GM21737 (cell line): ENCODE measurements at regions not wholly inside any gene's neighbourhood (a gene's known extent, or its start where the extent isn't known, plus 50 kb on each side); places are given as distances from the start of the nearest gene placed in this dataset.
A peak's percentile ranks its signal among the peaks of the same experiment; 100 is the strongest.
"Not testable (repeated sequence)": the region's sequence is repeated elsewhere in the genome, so short reads cannot be mapped to it uniquely, and the experiment has no call there.

Experiments used
- ATAC-seq: cut with Tn5 transposase; IDR thresholded peaks from one replicate; pipeline ENCODE4 v1.9.1; 2021; ENCODE audit warnings: mild to moderate bottlenecking, moderate library complexity; ENCODE audit not compliant: unreplicated experiment

GRCh38 chr2:183456177-183456576 lies 331.9 kb downstream of the NUP35 start:
- ATAC-seq = no peak

DNA sequence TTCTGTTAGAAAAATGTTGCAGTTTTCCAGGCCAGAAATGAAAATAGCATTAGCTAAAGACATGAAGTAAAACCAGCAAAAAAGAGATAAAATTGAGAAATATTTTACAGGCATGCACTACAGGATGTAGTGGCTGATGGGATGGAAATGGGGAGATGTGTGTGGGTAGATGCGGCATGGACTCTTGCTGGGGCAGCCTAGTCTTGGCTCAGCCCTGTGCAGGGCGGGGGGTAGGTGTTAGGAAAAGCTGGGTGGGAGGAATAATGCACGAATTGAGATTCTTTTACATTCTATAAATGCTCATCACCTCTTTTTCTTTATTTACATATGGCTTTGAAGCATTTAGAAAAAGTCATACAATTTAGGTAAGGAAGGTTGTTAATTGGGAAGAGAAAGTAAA lies 334.2 kb downstream of the NUP35 start:
- no peak for ATAC-seq

GRCh38 chr2:183459466-183459865 lies 335.2 kb downstream of the NUP35 start:
- ATAC-seq = no peak

GRCh38 chr2:183463821-183464220 lies 339.6 kb downstream of the NUP35 start:
- ATAC-seq = no peak

GRCh38 chr2:183465048-183465447 lies 340.8 kb downstream of the NUP35 start:
- no peak for ATAC-seq

- no peak for ATAC-seq
These were observed 350.9 kb downstream of the NUP35 start for GRCh38 chr2:183474912-183475695.

DNA sequence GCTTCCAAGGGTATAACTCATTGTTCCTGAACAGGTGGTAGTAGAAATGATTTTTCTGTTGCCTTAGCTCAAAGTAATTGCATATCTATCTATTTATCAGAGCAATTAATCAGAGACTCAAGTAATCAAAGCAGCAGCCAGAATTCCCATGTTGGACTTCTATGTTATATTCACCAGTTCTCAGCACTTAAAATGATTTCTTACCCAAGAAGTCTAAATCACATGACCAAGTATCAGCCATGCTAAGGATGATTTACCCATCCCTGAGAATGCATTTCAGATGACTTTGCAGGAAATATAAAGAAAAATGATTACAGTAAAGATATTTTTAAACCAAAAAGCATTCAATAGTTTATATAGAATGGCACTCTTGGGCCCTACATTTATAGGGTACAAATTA lies 352.2 kb downstream of the NUP35 start:
- no peak for ATAC-seq

GRCh38 chr2:183477296-183477695 lies 353.1 kb downstream of the NUP35 start:
- no peak for ATAC-seq

DNA sequence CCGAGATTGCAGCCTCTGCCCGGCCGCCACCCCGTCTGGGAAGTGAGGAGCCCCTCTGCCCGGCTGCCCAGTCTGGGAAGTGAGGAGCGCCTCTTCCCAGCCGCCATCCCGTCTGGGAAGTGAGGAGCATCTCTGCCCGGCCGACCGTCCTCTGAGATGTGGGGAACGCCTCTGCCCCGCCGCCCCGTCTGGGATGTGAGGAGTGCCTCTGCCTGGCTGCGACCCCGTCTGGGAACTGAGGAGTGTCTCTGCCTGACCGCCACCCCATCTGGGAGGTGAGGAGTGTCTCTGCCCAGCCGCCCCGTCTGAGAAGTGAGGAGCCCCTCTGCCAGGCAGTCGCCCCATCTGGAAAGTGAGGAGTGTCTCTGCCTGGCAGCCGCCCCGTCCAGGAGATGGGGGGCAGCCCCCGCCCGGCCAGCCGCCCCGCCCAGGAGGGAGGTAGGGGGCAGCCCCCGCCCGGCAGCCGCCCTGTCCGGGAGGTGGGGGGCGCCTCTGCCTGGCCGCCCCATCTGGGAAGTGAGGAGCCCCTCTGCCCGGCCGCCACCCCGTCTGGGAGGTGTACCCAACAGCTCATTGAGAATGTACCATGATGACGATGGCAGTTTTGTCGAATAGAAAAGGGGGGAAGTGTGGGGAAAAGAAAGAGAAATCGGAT lies 354.8 kb downstream of the NUP35 start:
- ATAC-seq = not testable (repeated sequence)

DNA sequence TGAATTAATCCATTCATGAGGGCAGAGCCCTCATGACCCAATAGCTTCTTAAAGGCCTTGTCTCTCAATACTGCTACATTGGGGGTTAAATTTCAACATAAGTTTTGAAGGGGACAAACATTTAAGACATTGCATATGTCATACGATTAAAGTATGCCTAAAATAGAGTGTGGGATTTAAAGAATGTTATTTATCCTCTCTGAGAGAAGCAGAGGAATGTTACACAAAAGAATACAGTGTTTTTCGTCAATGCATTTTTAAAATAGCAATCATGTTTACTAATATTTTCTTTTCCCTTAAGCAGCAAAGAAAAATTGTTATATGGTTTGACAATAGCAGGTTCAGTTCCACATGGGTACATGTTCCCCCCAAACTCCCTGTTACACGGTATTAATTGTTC lies 363.1 kb downstream of the NUP35 start:
- ATAC-seq = no peak

- no peak for ATAC-seq
These were observed 364.2 kb downstream of the NUP35 start for GRCh38 chr2:183488421-183488820.

GRCh38 chr2:183490489-183490888 lies 366.2 kb downstream of the NUP35 start:
- ATAC-seq = no peak

- no peak for ATAC-seq
These were observed 366.7 kb downstream of the NUP35 start for GRCh38 chr2:183490914-183491313.

DNA sequence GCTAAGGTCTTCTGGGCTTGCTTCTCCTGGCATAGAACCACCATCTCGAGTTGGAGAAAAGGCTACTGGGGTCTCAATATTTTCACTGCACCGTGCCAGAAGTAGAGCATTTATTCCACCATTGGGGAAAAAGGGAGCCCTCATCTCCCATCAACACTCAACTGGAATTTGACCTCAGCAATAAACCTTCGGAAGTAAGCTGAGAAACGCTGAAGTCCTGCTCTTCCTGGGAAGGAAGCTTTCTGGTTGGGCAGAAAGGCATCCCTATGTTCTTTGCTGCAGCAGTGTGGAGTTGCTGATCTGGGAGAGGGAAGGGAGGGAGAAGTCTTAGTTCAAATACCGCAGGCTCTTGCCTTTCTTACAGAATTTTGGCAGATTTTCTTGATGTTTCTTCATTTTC lies 368.8 kb downstream of the NUP35 start:
- no peak for ATAC-seq

GRCh38 chr2:183495079-183495478 lies 370.8 kb downstream of the NUP35 start:
- no peak for ATAC-seq

GRCh38 chr2:183495589-183496267 lies 371.5 kb downstream of the NUP35 start:
- peak; percentile 96 for ATAC-seq

DNA sequence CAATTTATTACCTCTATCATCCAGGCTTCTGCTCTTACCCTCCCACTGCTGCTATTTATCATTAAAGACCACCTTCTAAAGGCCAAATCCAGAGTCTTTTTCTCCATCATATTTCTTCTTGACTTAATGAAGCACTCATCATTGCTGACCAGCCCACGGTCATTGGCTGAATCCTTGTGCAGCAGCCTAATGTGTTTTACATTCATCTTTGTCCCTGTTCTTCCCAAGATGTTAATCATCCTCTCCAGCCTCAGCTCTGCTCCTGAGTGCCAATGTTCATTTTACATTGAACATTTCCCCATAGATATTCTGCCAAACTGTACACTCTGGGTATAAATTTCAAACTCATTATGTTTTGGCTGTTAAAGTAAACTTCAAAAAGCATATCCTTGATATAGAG lies 373.6 kb downstream of the NUP35 start:
- no peak for ATAC-seq

- ATAC-seq = peak; percentile 80
These were observed 381.7 kb downstream of the NUP35 start for GRCh38 chr2:183505911-183506310.

DNA sequence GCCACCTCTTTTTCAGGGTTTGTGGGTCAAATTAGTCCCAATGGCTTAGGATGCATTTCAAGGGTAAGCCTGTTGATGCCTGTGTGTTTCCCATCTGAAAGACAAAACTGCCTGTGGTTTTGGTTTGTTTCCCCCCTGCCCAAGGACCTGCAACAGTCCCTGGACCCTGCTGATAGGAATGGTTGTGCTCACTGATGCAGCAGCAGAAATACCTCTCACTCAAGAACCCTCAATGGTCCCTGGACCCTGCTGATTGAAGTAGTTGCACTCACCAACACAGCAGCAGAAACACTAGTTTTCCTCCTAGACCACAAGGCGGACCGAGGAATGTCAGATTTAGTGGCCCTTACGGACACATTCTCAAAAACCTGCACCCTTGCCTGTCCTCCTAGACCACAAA lies 386.9 kb downstream of the NUP35 start:
- ATAC-seq = no peak

GRCh38 chr2:183519371-183520056 lies 395.3 kb downstream of the NUP35 start:
- ATAC-seq = no peak

GRCh38 chr2:183521911-183522310 lies 397.7 kb downstream of the NUP35 start:
- no peak for ATAC-seq
